NCI-H226 (cell line): ENCODE measurements at regions not wholly inside any gene's neighbourhood (a gene's known extent, or its start where the extent isn't known, plus 50 kb on each side); places are given as distances from the start of the nearest gene placed in this dataset.

ENCODE experiments used
- DNase-seq: peaks from one replicate; pipeline ENCODE4 v3.0.0-alpha.2; 2015

GRCh38 chr3:44026220-44026865, 215.3 kb upstream of the TOPAZ1 start:
- DNase-seq = no peak

DNA sequence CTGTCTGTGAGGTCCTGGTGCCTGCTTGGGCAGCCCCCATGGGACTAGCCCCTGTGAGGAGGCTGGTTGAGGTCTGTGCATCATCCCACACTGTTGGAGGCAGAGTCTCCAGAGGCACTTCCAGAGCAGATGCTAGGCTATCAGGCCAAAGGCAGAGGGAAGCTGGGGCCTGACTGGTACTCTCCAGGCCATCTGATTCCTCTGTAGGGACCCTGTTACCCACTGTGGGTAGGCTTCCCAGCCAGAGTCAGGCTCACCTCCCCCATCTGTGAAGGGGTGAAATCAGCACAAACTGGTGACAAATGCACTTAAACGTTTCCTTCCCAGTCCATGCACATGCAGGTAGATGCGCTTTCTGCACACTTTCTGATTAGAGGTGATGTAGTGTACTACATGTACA, 212.6 kb upstream of the TOPAZ1 start:
- no peak for DNase-seq

DNA sequence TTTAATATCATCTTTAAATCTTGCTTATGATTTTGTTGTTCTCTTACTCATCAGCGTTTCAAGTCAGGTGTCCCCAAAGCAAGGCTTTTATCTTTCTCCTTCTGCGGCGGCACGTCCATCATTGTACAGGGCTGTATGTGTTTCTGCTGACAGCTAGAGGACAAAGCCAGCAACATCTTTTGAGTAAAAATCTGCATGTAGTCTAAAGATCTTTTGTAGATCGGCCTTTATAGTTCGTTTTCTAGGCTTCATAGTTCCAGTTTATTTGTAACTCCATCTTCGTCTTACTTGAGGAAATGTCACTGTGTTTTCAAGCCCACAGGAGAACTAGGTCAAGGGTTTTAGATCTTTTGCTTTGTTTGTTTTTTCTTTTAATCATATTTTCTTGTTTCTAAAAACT, 211.4 kb upstream of the TOPAZ1 start:
- no peak for DNase-seq

DNA sequence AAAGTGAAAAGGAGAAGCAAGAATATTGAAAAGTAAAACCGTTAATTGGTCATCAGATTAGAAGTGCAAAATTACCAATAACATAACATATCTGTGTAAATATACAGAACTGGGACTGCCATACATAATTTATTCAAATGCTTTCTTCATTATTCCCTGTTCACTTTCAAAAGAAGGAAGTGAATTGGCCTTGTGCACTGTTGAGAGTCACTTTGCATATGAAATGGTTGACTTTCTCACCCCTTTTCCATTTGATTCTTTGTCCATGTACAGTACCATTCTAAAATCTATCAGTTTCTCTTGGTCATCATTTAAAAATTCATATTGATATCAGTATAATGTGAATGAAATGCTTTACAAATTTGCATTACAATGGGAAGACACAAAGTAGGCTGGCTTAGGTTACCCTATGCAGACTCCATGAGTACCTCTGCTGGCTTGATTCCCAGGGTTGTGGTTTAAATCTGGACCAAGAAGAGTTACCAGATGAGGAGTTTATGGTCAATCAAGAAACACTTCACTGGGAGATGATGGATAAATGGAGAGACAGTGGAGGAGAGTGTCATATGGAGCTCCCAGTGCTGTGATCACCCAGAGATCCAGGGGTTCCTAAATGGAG, 210.9 kb upstream of the TOPAZ1 start:
- no peak for DNase-seq

- no peak for DNase-seq
Measured at GRCh38 chr3:44031387-44032380, 210.0 kb upstream of the TOPAZ1 start.

- DNase-seq = no peak
Measured at GRCh38 chr3:44032487-44032886, 209.2 kb upstream of the TOPAZ1 start.

- DNase-seq = no peak
Measured at GRCh38 chr3:44033123-44033522, 208.6 kb upstream of the TOPAZ1 start.

GRCh38 chr3:44036850-44037249, 204.8 kb upstream of the TOPAZ1 start:
- no peak for DNase-seq

DNA sequence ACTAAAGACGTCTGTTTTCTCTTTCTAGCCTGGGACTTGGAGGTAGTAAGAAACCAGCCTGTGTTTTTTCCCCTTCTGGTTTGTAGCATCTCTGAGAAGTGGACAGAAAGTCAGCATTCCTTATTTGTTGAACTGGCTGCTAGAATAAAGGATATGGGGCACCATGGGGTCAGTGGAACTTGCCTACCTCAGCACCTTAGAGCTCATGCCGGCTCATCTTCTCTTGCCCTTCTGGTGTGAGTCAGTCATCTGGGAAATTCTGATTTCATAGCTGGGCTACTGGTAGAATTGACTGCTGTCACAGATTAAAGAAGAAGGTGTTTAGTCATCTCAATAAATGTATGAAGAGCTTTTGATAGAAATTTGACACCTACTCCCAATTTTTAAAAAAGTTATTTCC, 202.7 kb upstream of the TOPAZ1 start:
- DNase-seq = no peak

- DNase-seq = no peak
Measured at GRCh38 chr3:44041726-44042125, 200.0 kb upstream of the TOPAZ1 start.

GRCh38 chr3:44042772-44043171, 198.9 kb upstream of the TOPAZ1 start:
- DNase-seq = no peak

DNA sequence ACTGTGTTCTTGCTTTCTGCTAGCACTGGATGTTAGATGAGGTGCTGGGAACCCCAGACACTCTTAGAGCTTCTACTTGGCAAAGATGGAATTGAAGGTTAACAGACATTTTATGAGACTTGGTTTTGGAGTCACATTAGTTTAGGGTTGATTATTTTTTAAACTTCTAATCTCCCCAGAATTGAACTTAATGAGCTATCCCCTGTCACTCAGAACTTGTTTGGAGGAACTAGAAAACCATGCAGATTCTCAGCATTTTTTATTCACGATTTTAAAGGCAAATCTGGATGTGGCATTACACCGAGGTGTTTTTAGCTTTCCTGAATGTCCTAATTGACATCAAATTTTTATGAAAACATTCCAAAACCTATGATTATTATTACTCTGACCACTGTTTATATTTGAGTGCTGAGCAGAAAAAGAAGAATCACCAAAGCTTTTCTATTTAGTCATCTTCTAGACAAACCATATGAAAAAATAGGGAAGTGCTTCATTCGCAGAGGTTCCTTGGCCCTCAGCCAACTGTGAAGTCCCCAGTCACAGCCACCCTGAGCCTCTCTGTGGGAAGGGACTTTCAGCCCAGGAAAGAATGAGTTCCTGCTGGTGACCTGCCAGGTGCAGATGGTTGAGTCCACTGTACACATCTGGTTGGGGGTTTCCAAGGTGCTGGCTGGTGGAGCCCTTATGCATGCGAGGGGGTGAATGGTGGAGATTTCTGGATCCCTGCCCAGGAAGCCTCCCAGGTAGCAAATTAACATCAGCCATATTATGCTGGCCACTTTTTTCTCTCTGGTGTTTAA, 196.0 kb upstream of the TOPAZ1 start:
- DNase-seq = no peak

DNA sequence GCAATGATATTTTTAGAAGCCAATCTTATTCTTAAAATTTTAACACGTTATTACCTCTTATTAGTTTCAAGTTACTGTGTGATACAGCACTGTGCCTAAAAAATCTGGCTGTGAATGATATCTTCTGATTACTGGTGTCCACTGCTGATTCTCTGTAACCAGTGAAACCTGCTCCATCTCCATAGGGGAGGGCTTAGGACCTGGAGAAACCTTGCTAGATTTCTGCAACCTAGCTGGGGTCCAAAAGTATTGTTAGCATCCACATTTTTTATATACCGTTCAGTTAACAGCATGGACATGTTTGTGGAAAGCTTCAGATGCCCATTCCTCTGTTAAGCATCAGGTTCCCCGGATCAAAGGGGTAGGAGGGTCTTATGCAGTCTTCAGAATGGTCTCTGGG, 193.9 kb upstream of the TOPAZ1 start:
- DNase-seq = no peak

DNA sequence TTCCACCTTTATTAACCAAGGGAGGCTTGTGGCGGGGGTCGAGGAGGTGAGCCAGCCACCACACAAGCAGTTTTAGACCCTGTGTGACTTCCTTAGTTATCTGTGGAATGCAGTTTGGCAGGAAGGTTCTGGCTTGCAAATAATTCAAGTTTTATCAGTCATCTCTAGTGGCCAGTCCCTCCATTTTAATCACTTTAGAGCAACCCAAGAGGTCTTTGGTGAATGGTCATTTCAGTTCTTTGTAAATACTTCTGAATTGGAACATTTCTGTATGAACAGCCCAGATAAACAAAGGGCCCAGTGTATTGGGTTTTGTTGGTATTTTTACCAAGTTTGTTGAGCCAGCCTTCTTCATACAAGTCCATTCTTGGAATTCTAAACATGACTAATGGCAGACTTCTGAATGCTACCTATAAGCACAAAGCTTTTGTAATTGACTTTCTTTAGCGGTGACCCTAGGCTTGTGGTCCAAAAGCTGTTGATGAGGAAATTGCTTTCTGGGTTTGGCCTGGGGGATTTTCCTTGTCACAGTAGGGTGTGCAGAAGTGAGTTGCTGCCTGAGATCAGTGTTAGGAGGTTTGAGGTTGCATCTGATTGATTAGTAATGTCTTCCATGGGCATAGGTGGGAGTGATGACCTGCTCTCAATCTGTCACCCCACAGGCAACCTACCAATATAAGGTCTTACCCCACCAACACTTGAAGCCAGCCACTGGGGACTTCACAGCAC, 193.3 kb upstream of the TOPAZ1 start:
- no peak for DNase-seq

- no peak for DNase-seq
Measured at GRCh38 chr3:44048949-44049348, 192.7 kb upstream of the TOPAZ1 start.

DNA sequence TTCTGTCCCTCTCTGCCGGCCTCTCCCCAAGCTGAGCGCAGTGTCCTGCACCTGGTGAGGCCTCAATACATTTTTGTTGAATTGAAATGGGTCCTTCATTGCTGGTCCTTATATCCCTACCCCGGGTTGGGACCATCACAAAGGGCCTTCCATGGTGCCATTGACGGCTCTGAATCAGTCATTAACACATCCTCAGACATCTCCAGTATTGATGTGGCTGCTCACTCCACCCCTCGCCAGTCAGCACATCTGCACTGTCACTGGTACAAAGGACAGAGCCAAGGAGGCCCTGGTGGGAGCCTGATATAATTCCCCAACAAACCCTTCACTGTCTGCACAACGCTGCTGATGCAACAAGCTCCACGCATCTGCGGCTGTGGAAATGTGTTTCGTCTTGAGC, 191.6 kb upstream of the TOPAZ1 start:
- no peak for DNase-seq

DNA sequence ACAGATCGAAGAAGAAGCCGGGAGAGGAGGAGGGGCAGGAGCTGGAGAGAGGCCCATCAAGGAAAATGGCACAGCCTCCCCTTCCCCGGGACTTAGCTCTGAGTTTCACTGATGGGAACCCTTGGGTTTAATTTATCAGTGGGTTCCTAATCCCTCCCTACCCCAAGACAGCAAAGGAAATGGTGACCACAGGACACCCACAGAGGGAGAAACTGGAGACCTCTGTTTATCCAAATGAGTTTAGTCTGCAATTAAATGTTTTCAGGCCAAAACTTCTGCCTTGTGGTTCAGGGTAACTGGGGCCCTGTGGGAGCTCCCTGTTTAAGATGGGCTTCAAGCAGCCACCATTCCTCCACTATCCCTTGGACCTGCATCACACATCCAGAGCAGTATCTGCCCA, 190.8 kb upstream of the TOPAZ1 start:
- no peak for DNase-seq

- DNase-seq = no peak
Measured at GRCh38 chr3:44055951-44056350, 185.7 kb upstream of the TOPAZ1 start.

- DNase-seq = no peak
Measured at GRCh38 chr3:44056446-44057240, 185.0 kb upstream of the TOPAZ1 start.

- DNase-seq = no peak
Measured at GRCh38 chr3:44058022-44058867, 183.4 kb upstream of the TOPAZ1 start.

- no peak for DNase-seq
Measured at GRCh38 chr3:44058868-44059203, 182.8 kb upstream of the TOPAZ1 start.
